H1 (cell line): ENCODE measurements at regions not wholly inside any gene's neighbourhood (a gene's known extent, or its start where the extent isn't known, plus 50 kb on each side); places are given as distances from the start of the nearest gene placed in this dataset.

Experiments used
- CTCF ChIA-PET: fragments of 300-600 bp; sonication (Branson Sonifier 250); formaldehyde crosslinking; loops from one replicate; lab custom pipeline; 2021; ENCODE audit not compliant: partially characterized antibody; lab: Charles Lee
- POLR2A ChIA-PET: fragments of 300-600 bp; sonication (Branson Sonifier 250); formaldehyde crosslinking; loops from one replicate; lab custom pipeline; 2021; ENCODE audit warnings: inconsistent platforms; ENCODE audit not compliant: partially characterized antibody; lab: Charles Lee
- DNase-seq, 2 experiments: peaks; one replicate each; pipeline versions ENCODE4 v3.0.0 to v3.0.0-alpha.2; 2010 to 2022; ENCODE audit warnings: low spot score in 2 of 2, low read depth in 1 of 2, mixed read lengths in 1 of 2
- FAIRE-seq: peaks from 2 replicates; lab custom pipeline; 2011; peaks lifted over from hg19 to GRCh38; lab: Jason Lieb, UNC
- H2AFZ ChIP-seq: 2 replicates; pipeline ENCODE4 v1.8.1; 2012; ENCODE audit warnings: low read length, inconsistent platforms
- H2AK5ac ChIP-seq: 2 replicates; pipeline ENCODE4 v1.6.1; 2013; ENCODE audit warnings: low read depth, low read length
- H2BK120ac ChIP-seq: replicated peaks from 2 replicates; pipeline ENCODE3; 2013; ENCODE audit warnings: low read depth, low read length, inconsistent platforms
- H2BK12ac ChIP-seq: 2 replicates; pipeline ENCODE4 v1.6.1; 2013; ENCODE audit warnings: low read depth, low read length
- H2BK15ac ChIP-seq: 2 replicates; pipeline ENCODE4 v1.6.1; 2013; ENCODE audit warnings: low read length
- H2BK20ac ChIP-seq: 2 replicates; pipeline ENCODE4 v1.6.1; 2013; ENCODE audit warnings: low read length
- H2BK5ac ChIP-seq: 2 replicates; pipeline ENCODE4 v1.6.1; 2013; ENCODE audit warnings: low read depth, low read length
- H3K14ac ChIP-seq: 2 replicates; pipeline ENCODE4 v1.6.1; 2013; ENCODE audit warnings: inconsistent platforms; ENCODE audit not compliant: insufficient read length
- H3K18ac ChIP-seq: 2 replicates; pipeline ENCODE4 v1.6.1; 2013; ENCODE audit warnings: low read length; ENCODE audit errors: extremely low read depth
- H3K23ac ChIP-seq: 2 replicates; pipeline ENCODE4 v1.6.1; 2013; ENCODE audit warnings: inconsistent platforms; ENCODE audit not compliant: insufficient read length
- H3K23me2 ChIP-seq: 2 replicates; pipeline ENCODE4 v1.6.1; 2013; ENCODE audit warnings: low read depth, low read length
- H3K27ac ChIP-seq: 2 replicates; pipeline ENCODE4 v1.6.1; 2011; ENCODE audit warnings: low read depth, low read length, inconsistent platforms
- H3K27me3 ChIP-seq, 4 experiments: replicated peaks in 1 of 4; 1 replicate in 1 of 4; 2 replicates in 3 of 4; pipeline versions ENCODE4 v1.6.1 to v1.8.1; 2011 to 2013; ENCODE audit warnings: low read length in 3 of 4, mild to moderate bottlenecking in 3 of 4, inconsistent platforms in 2 of 4, mixed read lengths in 2 of 4, moderate library complexity in 1 of 4; ENCODE audit not compliant: control insufficient read depth in 3 of 4, insufficient read depth in 3 of 4; ENCODE audit errors: extremely low read depth in 1 of 4
- H3K36me3 ChIP-seq, 4 experiments: 2 replicates each; pipeline versions ENCODE4 v1.6.1 to v1.8.1; 2011 to 2013; ENCODE audit warnings: mild to moderate bottlenecking in 4 of 4, low read length in 3 of 4, moderate library complexity in 2 of 4, control low read depth in 1 of 4, inconsistent platforms in 1 of 4; ENCODE audit not compliant: insufficient read depth in 4 of 4, control insufficient read depth in 2 of 4
- H3K4ac ChIP-seq: replicated peaks from 2 replicates; pipeline ENCODE3; 2013; ENCODE audit warnings: low read length, low read depth, mixed read lengths, inconsistent platforms; ENCODE audit not compliant: insufficient read length
- H3K4me1 ChIP-seq, 4 experiments: replicated peaks in 1 of 4; 1 replicate in 1 of 4; 2 replicates in 3 of 4; pipeline versions ENCODE4 v1.6.1 to v1.8.1; 2011 to 2013; ENCODE audit warnings: low read length in 3 of 4, inconsistent platforms in 2 of 4, mixed read lengths in 1 of 4; ENCODE audit not compliant: insufficient read depth in 4 of 4, control insufficient read depth in 3 of 4
- H3K4me2 ChIP-seq, 2 experiments: 2 replicates each; pipeline versions ENCODE4 v1.6.1 to v1.8.1; 2011 to 2013; ENCODE audit warnings: low read depth in 2 of 2, low read length in 2 of 2, control low read depth in 1 of 2, inconsistent platforms in 1 of 2, mild to moderate bottlenecking in 1 of 2; ENCODE audit not compliant: insufficient read depth in 1 of 2
- H3K4me3 ChIP-seq, 4 experiments: fragments of 200-600, 300-600 bp in 1 of 4; sonication (generic), shearing (Covaris generic), sonication (Bioruptor Twin) in 1 of 4; 2 replicates each; pipeline versions ENCODE4 v1.5.1 to v1.8.1; 2011 to 2016; ENCODE audit warnings: low read length in 4 of 4, low read depth in 3 of 4, control low read depth in 2 of 4, inconsistent platforms in 2 of 4, mild to moderate bottlenecking in 2 of 4, mixed read lengths in 1 of 4, moderate library complexity in 1 of 4; ENCODE audit not compliant: insufficient read depth in 2 of 4; ENCODE audit errors: extremely low read depth in 1 of 4
- H3K56ac ChIP-seq: replicated peaks from 2 replicates; pipeline ENCODE3; 2013; ENCODE audit warnings: low read depth, mild to moderate bottlenecking, mixed read lengths, low read length, inconsistent platforms; ENCODE audit not compliant: insufficient read length
- H3K79me1 ChIP-seq: 2 replicates; pipeline ENCODE4 v1.6.1; 2013; ENCODE audit warnings: low read depth, low read length, control low read depth
- H3K79me2 ChIP-seq, 2 experiments: 2 replicates each; pipeline versions ENCODE4 v1.6.1 to v1.8.1; 2012 to 2013; ENCODE audit warnings: low read length in 2 of 2, mild to moderate bottlenecking in 2 of 2, inconsistent platforms in 1 of 2; ENCODE audit not compliant: insufficient read depth in 2 of 2, control insufficient read depth in 1 of 2
- H3K9ac ChIP-seq, 4 experiments: replicated peaks in 1 of 4; 1 replicate in 1 of 4; 2 replicates in 3 of 4; pipeline versions ENCODE4 v1.6.1 to v1.8.1; 2011 to 2013; ENCODE audit warnings: low read depth in 3 of 4, low read length in 3 of 4, control low read depth in 2 of 4, mild to moderate bottlenecking in 2 of 4, moderate library complexity in 2 of 4, inconsistent platforms in 1 of 4; ENCODE audit errors: extremely low read depth in 1 of 4
- H3K9me3 ChIP-seq, 2 experiments: 2 replicates each; pipeline versions ENCODE4 v1.6.1 to v1.8.1; 2012 to 2013; ENCODE audit warnings: mild to moderate bottlenecking in 2 of 2, moderate library complexity in 2 of 2, control low read depth in 1 of 2, inconsistent platforms in 1 of 2, low read depth in 1 of 2, low read length in 1 of 2, mixed read lengths in 1 of 2; ENCODE audit not compliant: insufficient read depth in 2 of 2
- H4K20me1 ChIP-seq, 2 experiments: replicated peaks in 1 of 2; 2 replicates each; pipeline versions ENCODE3 to v1.8.1; 2011 to 2013; ENCODE audit warnings: inconsistent platforms in 2 of 2, low read length in 2 of 2, mild to moderate bottlenecking in 1 of 2; ENCODE audit not compliant: insufficient read depth in 2 of 2, control insufficient read depth in 1 of 2
- H4K5ac ChIP-seq: 2 replicates; pipeline ENCODE4 v1.6.1; 2013; ENCODE audit warnings: low read length, low read depth, mixed read lengths, inconsistent platforms; ENCODE audit not compliant: insufficient read length
- H4K8ac ChIP-seq: 2 replicates; pipeline ENCODE4 v1.8.0; 2013; ENCODE audit warnings: mild to moderate bottlenecking, moderate library complexity, low read length, inconsistent platforms; ENCODE audit not compliant: insufficient read depth; ENCODE audit errors: extremely low read depth
- H4K91ac ChIP-seq: replicated peaks from 2 replicates; pipeline ENCODE3; 2013; ENCODE audit warnings: low read length, mixed read lengths, inconsistent platforms; ENCODE audit not compliant: insufficient read length
- CEBPB ChIP-seq: IDR thresholded peaks from 2 replicates; pipeline ENCODE4 v1.6.1; 2012; ENCODE audit warnings: low read depth, low read length
- CHD2 ChIP-seq: IDR thresholded peaks from 2 replicates; pipeline ENCODE4 v1.6.1; 2012; ENCODE audit warnings: low read length, improper control_type of control experiment
- EP300 ChIP-seq, 2 experiments: IDR thresholded peaks; 1 replicate in 1 of 2; 2 replicates in 1 of 2; pipeline ENCODE4 v1.6.1; 2011 to 2012; ENCODE audit warnings: low read depth in 2 of 2, low read length in 2 of 2, mild to moderate bottlenecking in 2 of 2, borderline replicate concordance in 1 of 2, inconsistent platforms in 1 of 2, moderate library complexity in 1 of 2
- KDM1A ChIP-seq: fragments of 200-600, 300-600 bp; sonication (generic); IDR thresholded peaks from 2 replicates; pipeline ENCODE4 v1.7.1; 2016; ENCODE audit warnings: mild to moderate bottlenecking, low read length, borderline replicate concordance
- KDM4A ChIP-seq: IDR thresholded peaks from one replicate; pipeline ENCODE4 v1.7.1; 2012; ENCODE audit warnings: low read depth, mild to moderate bottlenecking, moderate library complexity, low read length, inconsistent platforms; ENCODE audit not compliant: severe bottlenecking
- RFX5 ChIP-seq: IDR thresholded peaks from 2 replicates; pipeline ENCODE4 v1.6.1; 2011; ENCODE audit warnings: low read depth, low read length, improper control_type of control experiment, borderline replicate concordance
- SAP30 ChIP-seq: fragments of 300-600 bp; sonication (generic); IDR thresholded peaks from 2 replicates; pipeline ENCODE4 v1.7.1; 2012; ENCODE audit warnings: low read length, moderate library complexity, mild to moderate bottlenecking, inconsistent platforms; ENCODE audit not compliant: insufficient read depth, insufficient replicate concordance
- SIN3A ChIP-seq, 2 experiments: IDR thresholded peaks in 1 of 2; conservative IDR thresholded peaks in 1 of 2; 2 replicates each; pipeline ENCODE4 v1.6.1; 2011 to 2012; ENCODE audit warnings: low read length in 2 of 2, improper control_type of control experiment in 1 of 2, low read depth in 1 of 2, mild to moderate bottlenecking in 1 of 2
- SIX5 ChIP-seq: IDR thresholded peaks from 2 replicates; pipeline ENCODE4 v1.6.1; 2011; ENCODE audit warnings: mild to moderate bottlenecking, low read depth, low read length
- SP1 ChIP-seq: IDR thresholded peaks from 2 replicates; pipeline ENCODE4 v1.6.1; 2011; ENCODE audit warnings: low read depth, low read length
- YY1 ChIP-seq: IDR thresholded peaks from 2 replicates; pipeline ENCODE4 v1.6.1; 2011; ENCODE audit warnings: low read depth, mild to moderate bottlenecking, low read length

GRCh38 chr4:138512756-138513155 lies 270.6 kb upstream of the SLC7A11 start:
- Histone ChIP-seq H2BK12ac (no peak overlapping the region), H3K14ac (no peak overlapping the region), H4K5ac (no peak overlapping the region), H4K20me1 (no peaks in the 10 kb centered on the region), H4K8ac (no peak overlapping the region), H2BK120ac (no peak overlapping the region), H3K23ac (no peak overlapping the region), H4K91ac (no peak overlapping the region), H3K4ac (no peak overlapping the region), H3K79me1 (no peaks in the 10 kb centered on the region), H3K4me1 (no peaks in the 10 kb centered on the region), H3K9me3 (no peaks in the 10 kb centered on the region), H3K4me2 (no peak overlapping the region), H2BK15ac (no peak overlapping the region), H2BK5ac (no peak overlapping the region), H2AK5ac (no peak overlapping the region), H3K4me3 (no peak overlapping the region), H3K36me3 (no peaks in the 10 kb centered on the region), H3K18ac (no peak overlapping the region), H3K79me2 (no peaks in the 10 kb centered on the region), H3K9ac (no peak overlapping the region), H3K56ac (no peak overlapping the region), H2AFZ (no peak overlapping the region), H3K27me3 (peaks cover 0 to 1% (median 0%) of the 10 kb centered on the region in 4 experiments; a peak in 1 of 7 replicates), H3K23me2 (no peaks in the 10 kb centered on the region), H2BK20ac (no peak overlapping the region), H3K27ac (no peak overlapping the region)
- no peak for FAIRE-seq
- no peak for DNase-seq
- ChIA-PET POLR2A (no interaction called here), CTCF (interaction anchor here (1.0 to 2.1 kb wide), 4 partner anchors 10 to 690 kb away, joined by 3 to 5 read pairs (median 4); no protein-coding TSS in a partner anchor)
- no peak for TF ChIP-seq KDM1A
- TF ChIP-seq KDM4A, result no peak
- no peak for TF ChIP-seq CHD2
- TF ChIP-seq YY1, result no peak
- TF ChIP-seq CEBPB, result no peak
- TF ChIP-seq SIX5, result no peak
- no peak for TF ChIP-seq SIN3A (conservative IDR thresholded peaks at IDR 0.05 in 1 of 2, IDR thresholded peaks at IDR 0.05 in 1 of 2; ENCODE audit: low read depth in 1 of 2, low read length in 2 of 2)
- no peak for TF ChIP-seq SP1
- TF ChIP-seq EP300 (IDR thresholded peaks at IDR 0.05; ENCODE audit: borderline replicate concordance in 1 of 2, low read depth in 2 of 2, low read length in 2 of 2), result no peak
- TF ChIP-seq RFX5, result no peak
- TF ChIP-seq SAP30, result no peak
